ENCODE measurements at regions not wholly inside any gene's neighbourhood (a gene's known extent, or its start where the extent isn't known, plus 50 kb on each side); places are given as distances from the start of the nearest gene placed in this dataset.
"Not testable (repeated sequence)": the region's sequence is repeated elsewhere in the genome, so short reads cannot be mapped to it uniquely, and the experiment has no call there.

DNA sequence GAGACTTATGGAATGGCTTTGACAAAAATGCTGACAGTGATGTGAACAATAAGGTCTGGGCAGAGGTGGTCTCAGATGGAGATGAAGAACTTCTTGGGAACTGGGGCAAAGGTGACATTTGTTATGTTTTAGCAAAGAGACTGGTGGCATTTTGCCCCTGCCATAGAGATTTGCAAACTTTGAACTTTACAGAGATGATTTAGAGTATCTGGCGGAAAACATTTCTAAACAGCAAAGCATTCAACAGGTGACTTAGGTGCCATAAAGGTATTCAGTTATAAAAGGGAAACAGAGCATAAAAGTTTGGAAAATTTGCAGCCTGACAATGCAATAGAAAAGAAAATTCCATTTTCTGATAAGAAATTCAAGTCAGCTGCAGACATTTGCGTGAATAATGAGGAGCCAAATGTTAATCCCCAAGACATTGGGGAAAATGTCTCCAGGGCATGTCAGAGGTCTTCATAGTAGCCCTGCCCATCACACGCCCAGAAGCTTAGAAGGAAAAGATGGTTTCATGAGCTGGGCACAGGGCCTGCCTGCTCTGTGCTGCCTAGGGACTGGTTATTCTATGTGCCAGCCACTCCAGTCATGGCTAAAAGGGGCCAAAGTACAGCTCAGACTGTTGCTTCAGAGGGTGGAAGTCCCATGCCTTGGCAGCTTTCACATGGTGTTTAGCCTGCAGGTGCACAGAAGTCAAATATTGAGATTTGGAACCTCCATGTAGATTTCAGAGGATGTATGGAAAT, 782.2 kb downstream of the TRAM1L1 start:
- Histone ChIP-seq H3K27me3 (no peaks in the 10 kb centered on the region), H3K27ac (no peak overlapping the region), H3K9me3 (no peaks in the 10 kb centered on the region), H3K4me3 (no peak overlapping the region), H3K4me1 (no peaks in the 10 kb centered on the region), H3K36me3 (no peaks in the 10 kb centered on the region)
- ATAC-seq (no peak), DNase-seq (no peak)
- WGBS, 4 donors: 71 to 79% (median 73%) methylated on average over 3 of the region's 3 CpGs
- intact Hi-C loops (cut with DNase I): no loop called here
- TF ChIP-seq CTCF (IDR thresholded peaks at IDR 0.05) (no peak), POLR2A (IDR thresholded peaks at IDR 0.05) (no peak)

- no peaks in the 10 kb centered on the region for H3K4me1 ChIP-seq
- ATAC-seq (no peak), DNase-seq (no peak)
- no peak overlapping the region for H3K27ac ChIP-seq
- TF ChIP-seq CTCF (IDR thresholded peaks at IDR 0.05) (no peak), POLR2A (IDR thresholded peaks at IDR 0.05) (no peak)
- H3K9me3 ChIP-seq: peaks cover 0 to 30% (median 7%) of the 10 kb centered on the region in 12 donors
- no peaks in the 10 kb centered on the region for H3K36me3 ChIP-seq
- H3K4me3 ChIP-seq: no peak overlapping the region
- intact Hi-C loops (cut with DNase I): no loop called here
- WGBS, 4 donors: 20 to 80% (median 74%) methylated on average over 1 to 2 of the region's 2 CpGs
- no peaks in the 10 kb centered on the region for H3K27me3 ChIP-seq
Observed at GRCh38 chr4:116275006-116275405, 810.4 kb downstream of the TRAM1L1 start.

- no peak for ATAC-seq
- 60 to 74% (median 67%) methylated on average over 1 of the region's 1 CpG for WGBS, 4 donors
- Histone ChIP-seq H3K36me3 (no peaks in the 10 kb centered on the region), H3K9me3 (peaks cover 0 to 32% (median 8%) of the 10 kb centered on the region in 12 donors), H3K4me3 (no peak overlapping the region), H3K27me3 (no peaks in the 10 kb centered on the region), H3K4me1 (no peaks in the 10 kb centered on the region), H3K27ac (no peak overlapping the region)
- intact Hi-C loops (cut with DNase I): no loop called here
- no peak for TF ChIP-seq CTCF (IDR thresholded peaks at IDR 0.05)
- TF ChIP-seq POLR2A (IDR thresholded peaks at IDR 0.05): no peak
- no peak for DNase-seq
Observed at GRCh38 chr4:116272336-116272735, 813.0 kb downstream of the TRAM1L1 start.

DNA sequence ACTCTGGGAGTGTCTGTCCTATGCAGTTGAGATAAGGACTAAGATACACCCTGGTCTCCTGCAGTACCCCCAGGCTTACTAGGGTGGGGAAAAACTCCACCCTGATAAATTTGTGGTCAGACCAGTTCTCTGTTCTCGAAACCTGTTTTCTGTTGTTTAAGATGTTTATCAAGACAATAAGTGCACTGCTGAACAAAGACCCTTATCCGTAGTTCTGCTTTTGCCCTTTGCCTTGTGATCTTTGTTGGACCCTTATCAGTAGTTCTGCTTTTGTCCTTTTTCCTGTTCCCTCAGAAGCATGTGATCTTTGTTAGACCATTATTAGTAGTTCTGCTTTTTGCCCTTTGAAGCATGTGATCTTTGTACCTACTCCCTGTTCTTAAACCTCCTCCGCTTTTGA, 824.4 kb downstream of the TRAM1L1 start:
- intact Hi-C loops (cut with DNase I); H3K27me3 ChIP-seq; ATAC-seq; H3K4me3 ChIP-seq; H3K4me1 ChIP-seq; DNase-seq; H3K36me3 ChIP-seq; H3K27ac ChIP-seq: not testable (repeated sequence)
- 58 to 70% (median 64%) methylated on average over 3 of the region's 3 CpGs for WGBS, 4 donors
- peaks cover 0 to 35% (median 13%) of the 10 kb centered on the region in 12 donors for H3K9me3 ChIP-seq

GRCh38 chr4:116244771-116245170, 840.6 kb downstream of the TRAM1L1 start:
- intact Hi-C loops (cut with DNase I): no loop called here
- Histone ChIP-seq H3K4me1 (no peaks in the 10 kb centered on the region), H3K4me3 (no peak overlapping the region), H3K9me3 (peaks cover 0 to under 1% (median 0%) of the 10 kb centered on the region in 12 donors), H3K27ac (no peak overlapping the region), H3K27me3 (no peaks in the 10 kb centered on the region), H3K36me3 (no peaks in the 10 kb centered on the region)
- ATAC-seq (no peak), DNase-seq (no peak)
- 71 to 79% (median 71%) methylated on average over 1 of the region's 1 CpG for WGBS, 4 donors
- no peak for TF ChIP-seq CTCF (IDR thresholded peaks at IDR 0.05)
- no peak for TF ChIP-seq POLR2A (IDR thresholded peaks at IDR 0.05)

Data from heart left ventricle (tissue), 16 donors.